Astrocyte of the cerebellum (primary cell): ENCODE measurements at regions not wholly inside any gene's neighbourhood (a gene's known extent, or its start where the extent isn't known, plus 50 kb on each side); places are given as distances from the start of the nearest gene placed in this dataset.

Experiments
- DNase-seq: peaks from one replicate; pipeline ENCODE4 v3.0.0-alpha.2; 2011; ENCODE audit warnings: low read depth
- H3K4me3 ChIP-seq: 2 replicates; pipeline ENCODE4 v1.5.1; 2011; ENCODE audit warnings: mild to moderate bottlenecking, low read depth, low read length, moderate library complexity
- CTCF ChIP-seq: IDR thresholded peaks from 2 replicates; pipeline ENCODE4 v1.5.1; 2012; ENCODE audit warnings: low read length, low read depth, moderate library complexity, mild to moderate bottlenecking; ENCODE audit errors: missing control alignments
- in situ Hi-C: cut with HindIII; loops from 2 replicates; pipeline ENCODE4 v1.10.0; 2017; ENCODE audit warnings: low sequenced_read_pairs

GRCh38 chr6:12459945-12460661, 169.9 kb downstream of the EDN1 start:
- no peak overlapping the region for H3K4me3 ChIP-seq
- in situ Hi-C loops = no loop called here
- no peak for DNase-seq
- no peak for TF ChIP-seq CTCF

- no peak overlapping the region for H3K4me3 ChIP-seq
- TF ChIP-seq CTCF = no peak
- DNase-seq = peak; percentile 67
- in situ Hi-C loops = no loop called here
These were observed 177.8 kb downstream of the EDN1 start for GRCh38 chr6:12467706-12468670.

- no peak overlapping the region for H3K4me3 ChIP-seq
- TF ChIP-seq CTCF = no peak
- no peak for DNase-seq
- in situ Hi-C loops = no loop called here
These were observed 182.5 kb downstream of the EDN1 start for GRCh38 chr6:12472601-12473038.

- H3K4me3 ChIP-seq = no peak overlapping the region
- TF ChIP-seq CTCF = no peak
- no peak for DNase-seq
- in situ Hi-C loops = no loop called here
These were observed 183.3 kb downstream of the EDN1 start for GRCh38 chr6:12473494-12473893.

- in situ Hi-C loops = no loop called here
- no peak overlapping the region for H3K4me3 ChIP-seq
- no peak for DNase-seq
- TF ChIP-seq CTCF = no peak
These were observed 184.3 kb downstream of the EDN1 start for GRCh38 chr6:12474167-12475140.

- no peak for TF ChIP-seq CTCF
- in situ Hi-C loops = no loop called here
- H3K4me3 ChIP-seq = no peak overlapping the region
- no peak for DNase-seq
These were observed 186.3 kb downstream of the EDN1 start for GRCh38 chr6:12476484-12476883.
